H1 (cell line): ENCODE measurements at regions not wholly inside any gene's neighbourhood (a gene's known extent, or its start where the extent isn't known, plus 50 kb on each side); places are given as distances from the start of the nearest gene placed in this dataset.
A peak's percentile ranks its signal among the peaks of the same experiment; 100 is the strongest.

ENCODE experiments used
- CTCF ChIA-PET: fragments of 300-600 bp; sonication (Branson Sonifier 250); formaldehyde crosslinking; loops from one replicate; lab custom pipeline; 2021; ENCODE audit not compliant: partially characterized antibody; lab: Charles Lee
- POLR2A ChIA-PET: fragments of 300-600 bp; sonication (Branson Sonifier 250); formaldehyde crosslinking; loops from one replicate; lab custom pipeline; 2021; ENCODE audit warnings: inconsistent platforms; ENCODE audit not compliant: partially characterized antibody; lab: Charles Lee
- DNase-seq, 2 experiments: peaks; one replicate each; pipeline versions ENCODE4 v3.0.0 to v3.0.0-alpha.2; 2010 to 2022; ENCODE audit warnings: low spot score in 2 of 2, low read depth in 1 of 2, mixed read lengths in 1 of 2
- FAIRE-seq: peaks from 2 replicates; lab custom pipeline; 2011; peaks lifted over from hg19 to GRCh38; lab: Jason Lieb, UNC
- H2AFZ ChIP-seq: 2 replicates; pipeline ENCODE4 v1.8.1; 2012; ENCODE audit warnings: low read length, inconsistent platforms
- H2AK5ac ChIP-seq: 2 replicates; pipeline ENCODE4 v1.6.1; 2013; ENCODE audit warnings: low read depth, low read length
- H2BK120ac ChIP-seq: replicated peaks from 2 replicates; pipeline ENCODE3; 2013; ENCODE audit warnings: low read depth, low read length, inconsistent platforms
- H2BK12ac ChIP-seq: 2 replicates; pipeline ENCODE4 v1.6.1; 2013; ENCODE audit warnings: low read depth, low read length
- H2BK15ac ChIP-seq: 2 replicates; pipeline ENCODE4 v1.6.1; 2013; ENCODE audit warnings: low read length
- H2BK20ac ChIP-seq: 2 replicates; pipeline ENCODE4 v1.6.1; 2013; ENCODE audit warnings: low read length
- H2BK5ac ChIP-seq: 2 replicates; pipeline ENCODE4 v1.6.1; 2013; ENCODE audit warnings: low read depth, low read length
- H3K14ac ChIP-seq: 2 replicates; pipeline ENCODE4 v1.6.1; 2013; ENCODE audit warnings: inconsistent platforms; ENCODE audit not compliant: insufficient read length
- H3K18ac ChIP-seq: 2 replicates; pipeline ENCODE4 v1.6.1; 2013; ENCODE audit warnings: low read length; ENCODE audit errors: extremely low read depth
- H3K23ac ChIP-seq: 2 replicates; pipeline ENCODE4 v1.6.1; 2013; ENCODE audit warnings: inconsistent platforms; ENCODE audit not compliant: insufficient read length
- H3K23me2 ChIP-seq: 2 replicates; pipeline ENCODE4 v1.6.1; 2013; ENCODE audit warnings: low read depth, low read length
- H3K27ac ChIP-seq: 2 replicates; pipeline ENCODE4 v1.6.1; 2011; ENCODE audit warnings: low read depth, low read length, inconsistent platforms
- H3K27me3 ChIP-seq, 4 experiments: replicated peaks in 1 of 4; 1 replicate in 1 of 4; 2 replicates in 3 of 4; pipeline versions ENCODE4 v1.6.1 to v1.8.1; 2011 to 2013; ENCODE audit warnings: low read length in 3 of 4, mild to moderate bottlenecking in 3 of 4, inconsistent platforms in 2 of 4, mixed read lengths in 2 of 4, moderate library complexity in 1 of 4; ENCODE audit not compliant: control insufficient read depth in 3 of 4, insufficient read depth in 3 of 4; ENCODE audit errors: extremely low read depth in 1 of 4
- H3K36me3 ChIP-seq, 4 experiments: 2 replicates each; pipeline versions ENCODE4 v1.6.1 to v1.8.1; 2011 to 2013; ENCODE audit warnings: mild to moderate bottlenecking in 4 of 4, low read length in 3 of 4, moderate library complexity in 2 of 4, control low read depth in 1 of 4, inconsistent platforms in 1 of 4; ENCODE audit not compliant: insufficient read depth in 4 of 4, control insufficient read depth in 2 of 4
- H3K4ac ChIP-seq: replicated peaks from 2 replicates; pipeline ENCODE3; 2013; ENCODE audit warnings: low read length, low read depth, mixed read lengths, inconsistent platforms; ENCODE audit not compliant: insufficient read length
- H3K4me1 ChIP-seq, 4 experiments: replicated peaks in 1 of 4; 1 replicate in 1 of 4; 2 replicates in 3 of 4; pipeline versions ENCODE4 v1.6.1 to v1.8.1; 2011 to 2013; ENCODE audit warnings: low read length in 3 of 4, inconsistent platforms in 2 of 4, mixed read lengths in 1 of 4; ENCODE audit not compliant: insufficient read depth in 4 of 4, control insufficient read depth in 3 of 4
- H3K4me2 ChIP-seq, 2 experiments: 2 replicates each; pipeline versions ENCODE4 v1.6.1 to v1.8.1; 2011 to 2013; ENCODE audit warnings: low read depth in 2 of 2, low read length in 2 of 2, control low read depth in 1 of 2, inconsistent platforms in 1 of 2, mild to moderate bottlenecking in 1 of 2; ENCODE audit not compliant: insufficient read depth in 1 of 2
- H3K4me3 ChIP-seq, 4 experiments: fragments of 200-600, 300-600 bp in 1 of 4; sonication (generic), shearing (Covaris generic), sonication (Bioruptor Twin) in 1 of 4; 2 replicates each; pipeline versions ENCODE4 v1.5.1 to v1.8.1; 2011 to 2016; ENCODE audit warnings: low read length in 4 of 4, low read depth in 3 of 4, control low read depth in 2 of 4, inconsistent platforms in 2 of 4, mild to moderate bottlenecking in 2 of 4, mixed read lengths in 1 of 4, moderate library complexity in 1 of 4; ENCODE audit not compliant: insufficient read depth in 2 of 4; ENCODE audit errors: extremely low read depth in 1 of 4
- H3K56ac ChIP-seq: replicated peaks from 2 replicates; pipeline ENCODE3; 2013; ENCODE audit warnings: low read depth, mild to moderate bottlenecking, mixed read lengths, low read length, inconsistent platforms; ENCODE audit not compliant: insufficient read length
- H3K79me1 ChIP-seq: 2 replicates; pipeline ENCODE4 v1.6.1; 2013; ENCODE audit warnings: low read depth, low read length, control low read depth
- H3K79me2 ChIP-seq, 2 experiments: 2 replicates each; pipeline versions ENCODE4 v1.6.1 to v1.8.1; 2012 to 2013; ENCODE audit warnings: low read length in 2 of 2, mild to moderate bottlenecking in 2 of 2, inconsistent platforms in 1 of 2; ENCODE audit not compliant: insufficient read depth in 2 of 2, control insufficient read depth in 1 of 2
- H3K9ac ChIP-seq, 4 experiments: replicated peaks in 1 of 4; 1 replicate in 1 of 4; 2 replicates in 3 of 4; pipeline versions ENCODE4 v1.6.1 to v1.8.1; 2011 to 2013; ENCODE audit warnings: low read depth in 3 of 4, low read length in 3 of 4, control low read depth in 2 of 4, mild to moderate bottlenecking in 2 of 4, moderate library complexity in 2 of 4, inconsistent platforms in 1 of 4; ENCODE audit errors: extremely low read depth in 1 of 4
- H3K9me3 ChIP-seq, 2 experiments: 2 replicates each; pipeline versions ENCODE4 v1.6.1 to v1.8.1; 2012 to 2013; ENCODE audit warnings: mild to moderate bottlenecking in 2 of 2, moderate library complexity in 2 of 2, control low read depth in 1 of 2, inconsistent platforms in 1 of 2, low read depth in 1 of 2, low read length in 1 of 2, mixed read lengths in 1 of 2; ENCODE audit not compliant: insufficient read depth in 2 of 2
- H4K20me1 ChIP-seq, 2 experiments: replicated peaks in 1 of 2; 2 replicates each; pipeline versions ENCODE3 to v1.8.1; 2011 to 2013; ENCODE audit warnings: inconsistent platforms in 2 of 2, low read length in 2 of 2, mild to moderate bottlenecking in 1 of 2; ENCODE audit not compliant: insufficient read depth in 2 of 2, control insufficient read depth in 1 of 2
- H4K5ac ChIP-seq: 2 replicates; pipeline ENCODE4 v1.6.1; 2013; ENCODE audit warnings: low read length, low read depth, mixed read lengths, inconsistent platforms; ENCODE audit not compliant: insufficient read length
- H4K8ac ChIP-seq: 2 replicates; pipeline ENCODE4 v1.8.0; 2013; ENCODE audit warnings: mild to moderate bottlenecking, moderate library complexity, low read length, inconsistent platforms; ENCODE audit not compliant: insufficient read depth; ENCODE audit errors: extremely low read depth
- H4K91ac ChIP-seq: replicated peaks from 2 replicates; pipeline ENCODE3; 2013; ENCODE audit warnings: low read length, mixed read lengths, inconsistent platforms; ENCODE audit not compliant: insufficient read length
- EGR1 ChIP-seq: IDR thresholded peaks from 2 replicates; pipeline ENCODE4 v1.6.1; 2011; ENCODE audit warnings: low read depth, low read length, borderline replicate concordance
- EP300 ChIP-seq, 2 experiments: IDR thresholded peaks; 1 replicate in 1 of 2; 2 replicates in 1 of 2; pipeline ENCODE4 v1.6.1; 2011 to 2012; ENCODE audit warnings: low read depth in 2 of 2, low read length in 2 of 2, mild to moderate bottlenecking in 2 of 2, borderline replicate concordance in 1 of 2, inconsistent platforms in 1 of 2, moderate library complexity in 1 of 2
- FOSL1 ChIP-seq: IDR thresholded peaks from 2 replicates; pipeline ENCODE4 v1.6.1; 2011; ENCODE audit warnings: mild to moderate bottlenecking, low read depth, low read length, moderate library complexity; ENCODE audit not compliant: insufficient read depth
- JUN ChIP-seq: IDR thresholded peaks from 2 replicates; pipeline ENCODE4 v1.6.1; 2011; ENCODE audit warnings: low read depth, mild to moderate bottlenecking, improper control_type of control experiment, low read length
- NANOG ChIP-seq: IDR thresholded peaks from 2 replicates; pipeline ENCODE4 v1.6.1; 2011; ENCODE audit warnings: low read length, low read depth, mild to moderate bottlenecking, inconsistent platforms; ENCODE audit not compliant: insufficient read depth, poor library complexity, severe bottlenecking
- PHF8 ChIP-seq: fragments of 200-600 bp; sonication (generic); conservative IDR thresholded peaks from 2 replicates; pipeline ENCODE4 v1.7.1; 2012; ENCODE audit warnings: low read depth, mild to moderate bottlenecking, inconsistent platforms, low read length, moderate library complexity
- SIN3A ChIP-seq, 2 experiments: IDR thresholded peaks in 1 of 2; conservative IDR thresholded peaks in 1 of 2; 2 replicates each; pipeline ENCODE4 v1.6.1; 2011 to 2012; ENCODE audit warnings: low read length in 2 of 2, improper control_type of control experiment in 1 of 2, low read depth in 1 of 2, mild to moderate bottlenecking in 1 of 2
- SIRT6 ChIP-seq: IDR thresholded peaks from one replicate; pipeline ENCODE4 v1.7.1; 2012; ENCODE audit warnings: low read length, inconsistent platforms
- SP1 ChIP-seq: IDR thresholded peaks from 2 replicates; pipeline ENCODE4 v1.6.1; 2011; ENCODE audit warnings: low read depth, low read length
- SUZ12 ChIP-seq: fragments of 200-600 bp; sonication (generic); IDR thresholded peaks from 2 replicates; pipeline ENCODE4 v1.6.1; 2012; ENCODE audit warnings: mild to moderate bottlenecking, inconsistent platforms, low read length, moderate library complexity, mixed read lengths
- TBP ChIP-seq: IDR thresholded peaks from 2 replicates; pipeline ENCODE4 v1.6.1; 2011; ENCODE audit warnings: low read depth, low read length, improper control_type of control experiment
- TCF12 ChIP-seq: IDR thresholded peaks from 2 replicates; pipeline ENCODE4 v1.6.1; 2011; ENCODE audit warnings: low read depth, mild to moderate bottlenecking, low read length
- YY1 ChIP-seq: IDR thresholded peaks from 2 replicates; pipeline ENCODE4 v1.6.1; 2011; ENCODE audit warnings: low read depth, mild to moderate bottlenecking, low read length
- WGBS, 2 experiments: shearing (Covaris generic) in 1 of 2; methylation state at CpG; one replicate each; pipeline versions ENCODE4 v1.1.6 to v1.1.7; 2013 to 2015; ENCODE audit warnings: low lambda C conversion rate in 2 of 2, mixed read lengths in 2 of 2, inconsistent platforms in 1 of 2, low coverage in 1 of 2, missing lambda C conversion rate in 1 of 2; ENCODE audit not compliant: insufficient replicate concordance in 2 of 2, insufficient coverage in 1 of 2, insufficient read length in 1 of 2; ENCODE audit errors: extremely low coverage in 1 of 2, missing lambda C conversion rate in 1 of 2; 5-methylcytosine and 5-hydroxymethylcytosine counted together

DNA sequence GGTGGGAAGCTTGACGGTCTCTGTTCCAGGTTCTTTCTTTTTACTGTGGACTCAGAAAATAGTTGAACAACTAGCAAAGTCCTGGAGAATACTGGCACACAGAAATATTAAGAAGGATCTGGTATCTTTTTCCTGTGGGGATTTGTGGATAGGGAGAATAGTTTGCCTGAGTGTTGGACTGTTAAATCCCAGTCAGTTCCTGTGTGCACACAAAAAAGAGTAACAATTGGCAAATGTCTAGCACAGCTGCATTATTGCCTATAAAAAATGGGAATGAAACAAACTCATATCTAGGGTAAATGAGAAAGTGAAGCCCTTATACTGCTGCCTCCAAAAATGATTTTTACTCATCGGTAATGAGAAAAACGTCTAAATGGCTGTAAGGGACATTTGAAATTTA, 828.2 kb downstream of the JRKL start:
- 92% methylated on average over 3 of the region's 3 CpGs; no CpG with 5 or more reads in 1 of the 2 experiments for WGBS, 2 experiments
- H2BK12ac ChIP-seq = no peak overlapping the region
- no peak for TF ChIP-seq SP1
- no peak for TF ChIP-seq NANOG
- TF ChIP-seq TBP = no peak
- no peak for TF ChIP-seq YY1
- TF ChIP-seq TCF12 = no peak
- no peak for TF ChIP-seq SIRT6
- no peak for TF ChIP-seq FOSL1
- no peak for TF ChIP-seq PHF8
- TF ChIP-seq SIN3A (conservative IDR thresholded peaks at IDR 0.05 in 1 of 2, IDR thresholded peaks at IDR 0.05 in 1 of 2; ENCODE audit: low read depth in 1 of 2, low read length in 2 of 2) = no peak
- no peak for TF ChIP-seq EGR1
- no peak for TF ChIP-seq EP300 (IDR thresholded peaks at IDR 0.05; ENCODE audit: borderline replicate concordance in 1 of 2, low read depth in 2 of 2, low read length in 2 of 2)
- TF ChIP-seq SUZ12 = no peak
- TF ChIP-seq JUN = no peak

More for the DNA sequence above, 828.2 kb downstream of the JRKL start:
- no peak overlapping the region for H3K23ac ChIP-seq
- no peaks in the 10 kb centered on the region for H3K79me1 ChIP-seq
- no peaks in the 10 kb centered on the region; the same call in 1 of the 2 replicates for H3K23me2 ChIP-seq
- H3K27ac ChIP-seq = no peak overlapping the region
- ChIA-PET CTCF (interaction anchor here (2.2 kb wide), 1 partner anchor 754 kb away, joined by 5 read pairs; no protein-coding TSS in a partner anchor), POLR2A (no interaction called here)
- H3K36me3 ChIP-seq = no peaks in the 10 kb centered on the region
- H3K4me2 ChIP-seq = no peak overlapping the region
- no peak overlapping the region for H4K8ac ChIP-seq
- DNase-seq = no peak
- H4K91ac ChIP-seq = no peak overlapping the region
- no peak overlapping the region for H2AK5ac ChIP-seq
- no peak overlapping the region for H2BK5ac ChIP-seq
- H2BK20ac ChIP-seq = no peak overlapping the region
- no peak for FAIRE-seq
- H3K56ac ChIP-seq = no peak overlapping the region
- no peak overlapping the region for H3K4me3 ChIP-seq
- no peak overlapping the region for H4K5ac ChIP-seq
- H2AFZ ChIP-seq = 0 out of 2 replicates have a peak overlapping the region, but pooled peaks have one; percentile 45
- H3K4ac ChIP-seq = no peak overlapping the region
- H3K27me3 ChIP-seq = no peaks in the 10 kb centered on the region
- H3K14ac ChIP-seq = no peak overlapping the region
- H3K9me3 ChIP-seq = no peaks in the 10 kb centered on the region
- H3K18ac ChIP-seq = no peak overlapping the region
- no peak overlapping the region for H3K9ac ChIP-seq
- H2BK120ac ChIP-seq = no peak overlapping the region
- no peak overlapping the region for H2BK15ac ChIP-seq
- no peaks in the 10 kb centered on the region for H3K4me1 ChIP-seq
- no peaks in the 10 kb centered on the region for H4K20me1 ChIP-seq
- H3K79me2 ChIP-seq = no peaks in the 10 kb centered on the region
